ENCODE measurements at regions not wholly inside any gene's neighbourhood (a gene's known extent, or its start where the extent isn't known, plus 50 kb on each side); places are given as distances from the start of the nearest gene placed in this dataset.
A peak's percentile ranks its signal among the peaks of the same experiment; 100 is the strongest.
"Not testable (repeated sequence)": the region's sequence is repeated elsewhere in the genome, so short reads cannot be mapped to it uniquely, and the experiment has no call there.

DNA sequence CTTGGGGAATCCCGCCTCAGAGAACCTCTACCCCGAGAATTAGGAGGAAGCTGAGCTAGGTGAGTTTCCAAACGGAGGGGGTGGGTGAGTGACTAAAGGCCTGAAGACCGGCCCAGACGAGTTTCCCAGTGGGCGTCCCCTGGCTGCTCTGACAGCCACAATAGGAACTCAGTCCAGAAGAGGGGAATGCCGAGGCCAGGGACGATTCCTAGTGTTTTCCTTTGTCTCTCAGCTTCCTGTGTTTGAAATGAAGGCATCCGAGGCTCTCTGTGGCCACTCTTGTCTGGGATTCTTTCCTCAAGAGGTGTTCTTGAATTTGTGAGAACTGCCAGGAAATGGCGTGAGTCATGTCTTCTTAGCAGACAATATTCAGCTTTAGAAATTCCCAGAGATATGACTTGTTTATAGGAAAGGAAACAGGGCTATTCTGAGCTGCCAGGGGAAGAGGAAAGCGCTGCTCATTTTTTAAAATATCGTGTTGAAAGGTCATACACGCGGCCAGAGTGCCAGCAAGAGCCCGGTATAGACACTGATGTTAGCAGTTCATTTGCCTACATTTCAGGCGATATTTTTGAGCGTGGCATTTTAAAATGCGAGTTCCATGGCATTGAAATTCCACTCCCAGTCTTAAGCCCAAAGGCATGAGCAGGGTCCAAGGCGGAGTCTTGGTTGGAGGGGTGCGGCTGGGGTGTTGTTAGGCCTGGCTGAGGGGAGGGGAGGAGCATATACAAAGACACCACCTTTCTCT lies 169.1 kb upstream of the KLF7 start:
- TF ChIP-seq, protein P1, sequence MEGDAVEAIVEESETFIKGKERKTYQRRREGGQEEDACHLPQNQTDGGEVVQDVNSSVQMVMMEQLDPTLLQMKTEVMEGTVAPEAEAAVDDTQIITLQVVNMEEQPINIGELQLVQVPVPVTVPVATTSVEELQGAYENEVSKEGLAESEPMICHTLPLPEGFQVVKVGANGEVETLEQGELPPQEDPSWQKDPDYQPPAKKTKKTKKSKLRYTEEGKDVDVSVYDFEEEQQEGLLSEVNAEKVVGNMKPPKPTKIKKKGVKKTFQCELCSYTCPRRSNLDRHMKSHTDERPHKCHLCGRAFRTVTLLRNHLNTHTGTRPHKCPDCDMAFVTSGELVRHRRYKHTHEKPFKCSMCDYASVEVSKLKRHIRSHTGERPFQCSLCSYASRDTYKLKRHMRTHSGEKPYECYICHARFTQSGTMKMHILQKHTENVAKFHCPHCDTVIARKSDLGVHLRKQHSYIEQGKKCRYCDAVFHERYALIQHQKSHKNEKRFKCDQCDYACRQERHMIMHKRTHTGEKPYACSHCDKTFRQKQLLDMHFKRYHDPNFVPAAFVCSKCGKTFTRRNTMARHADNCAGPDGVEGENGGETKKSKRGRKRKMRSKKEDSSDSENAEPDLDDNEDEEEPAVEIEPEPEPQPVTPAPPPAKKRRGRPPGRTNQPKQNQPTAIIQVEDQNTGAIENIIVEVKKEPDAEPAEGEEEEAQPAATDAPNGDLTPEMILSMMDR (IDR thresholded peaks at IDR 0.05; ENCODE audit: extremely low read depth, insufficient read depth, missing control alignments), result no peak
- DNase-seq (ENCODE audit: low spot score), result no peak
- in situ Hi-C loops (cut with MboI; ENCODE audit: low pct_unique_long_range_greater_than_20kb, low sequenced_read_pairs, unreplicated experiment), result no loop called here

DNA sequence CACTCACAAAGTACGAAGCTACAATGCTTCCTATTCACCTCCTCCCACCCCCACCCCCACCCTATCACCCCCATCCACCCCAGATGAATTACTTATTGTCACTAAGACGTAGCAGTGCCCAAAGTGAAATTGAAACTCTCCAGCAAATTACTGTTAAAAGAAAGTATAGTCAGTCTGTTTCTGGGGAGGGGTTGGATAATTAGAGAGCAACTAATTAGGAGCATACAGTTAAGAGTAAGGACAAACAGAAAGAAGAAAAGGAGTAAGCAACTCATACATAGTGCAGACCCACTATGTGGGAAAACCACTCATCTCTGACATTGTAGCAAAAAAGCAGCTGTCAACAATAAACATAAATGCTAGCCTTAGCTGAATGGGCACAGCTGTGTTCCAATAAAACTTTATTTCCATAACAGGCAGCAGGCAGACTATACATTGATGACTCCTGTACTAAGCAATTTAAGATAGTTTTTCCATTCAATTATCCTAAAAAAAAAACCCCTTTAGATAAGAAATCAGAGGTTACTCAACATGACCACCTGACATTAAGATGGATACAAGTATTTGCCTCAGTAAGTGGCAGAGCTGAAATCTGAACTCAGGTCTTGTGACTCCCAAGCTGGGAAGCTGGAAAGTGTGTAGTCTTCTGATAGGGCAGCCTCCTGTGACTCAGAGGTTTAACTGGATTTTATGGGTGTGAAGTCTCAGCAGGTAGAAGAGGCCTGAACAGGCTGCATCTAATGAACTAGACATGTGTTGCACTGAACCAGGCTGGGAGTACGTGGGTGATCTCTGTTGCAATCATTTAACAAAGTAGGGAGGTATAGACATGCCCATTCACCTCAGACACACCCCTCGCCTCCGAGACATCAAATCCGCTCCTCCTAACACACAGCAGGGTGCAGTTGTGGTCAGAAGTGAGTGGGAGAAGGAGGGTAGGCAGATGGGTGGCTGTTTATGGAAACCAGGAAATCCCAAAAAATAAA lies 171.8 kb upstream of the KLF7 start:
- TF ChIP-seq, protein P1 (IDR thresholded peaks at IDR 0.05; ENCODE audit: extremely low read depth, insufficient read depth, missing control alignments), result no peak
- in situ Hi-C loops (cut with MboI; ENCODE audit: low pct_unique_long_range_greater_than_20kb, low sequenced_read_pairs, unreplicated experiment), result no loop called here
- no peak for DNase-seq (ENCODE audit: low spot score)

DNA sequence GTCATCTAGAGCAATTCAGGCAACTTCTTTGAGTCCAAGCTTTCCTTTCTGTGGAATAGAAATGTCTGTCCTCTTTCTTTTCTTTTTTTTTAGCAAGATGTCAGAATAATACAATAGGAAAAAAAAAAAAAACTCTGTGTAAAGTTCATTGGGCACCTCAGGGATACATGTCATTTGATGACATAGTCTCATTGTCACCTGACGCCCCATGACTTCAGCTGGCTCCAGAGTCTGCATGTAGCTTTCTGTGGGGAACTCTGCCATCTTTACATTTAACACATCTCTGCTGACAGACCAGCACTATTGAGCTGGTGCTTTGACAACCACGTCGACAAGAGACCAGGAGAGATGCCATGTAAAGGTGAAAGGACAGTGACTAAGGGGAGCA lies 172.5 kb upstream of the KLF7 start:
- TF ChIP-seq, protein P1 (IDR thresholded peaks at IDR 0.05; ENCODE audit: extremely low read depth, insufficient read depth, missing control alignments), result no peak
- DNase-seq (ENCODE audit: low spot score), result no peak
- in situ Hi-C loops (cut with MboI; ENCODE audit: low pct_unique_long_range_greater_than_20kb, low sequenced_read_pairs, unreplicated experiment), result no loop called here

DNA sequence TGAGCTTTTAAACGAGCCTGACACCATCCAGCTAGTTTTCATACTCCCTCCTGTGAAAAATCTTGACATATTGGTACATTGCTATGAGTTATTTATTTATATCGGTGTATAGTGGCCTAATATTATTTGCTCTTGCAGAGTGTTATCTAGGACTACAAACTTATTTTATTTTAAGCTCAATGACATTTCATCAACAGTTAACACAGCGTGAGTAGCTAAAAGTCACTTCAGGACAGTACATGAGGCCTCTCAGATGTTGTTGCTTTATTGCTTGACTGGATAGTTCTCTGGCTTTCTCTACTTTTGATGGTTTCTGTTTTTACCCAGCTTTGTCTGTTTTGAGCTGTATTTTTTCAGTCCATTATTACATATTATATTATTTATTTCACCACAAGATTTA lies 172.9 kb upstream of the KLF7 start:
- no peak for DNase-seq (ENCODE audit: low spot score)
- in situ Hi-C loops (cut with MboI; ENCODE audit: low pct_unique_long_range_greater_than_20kb, low sequenced_read_pairs, unreplicated experiment), result no loop called here
- TF ChIP-seq, protein P1 (IDR thresholded peaks at IDR 0.05; ENCODE audit: extremely low read depth, insufficient read depth, missing control alignments), result no peak

DNA sequence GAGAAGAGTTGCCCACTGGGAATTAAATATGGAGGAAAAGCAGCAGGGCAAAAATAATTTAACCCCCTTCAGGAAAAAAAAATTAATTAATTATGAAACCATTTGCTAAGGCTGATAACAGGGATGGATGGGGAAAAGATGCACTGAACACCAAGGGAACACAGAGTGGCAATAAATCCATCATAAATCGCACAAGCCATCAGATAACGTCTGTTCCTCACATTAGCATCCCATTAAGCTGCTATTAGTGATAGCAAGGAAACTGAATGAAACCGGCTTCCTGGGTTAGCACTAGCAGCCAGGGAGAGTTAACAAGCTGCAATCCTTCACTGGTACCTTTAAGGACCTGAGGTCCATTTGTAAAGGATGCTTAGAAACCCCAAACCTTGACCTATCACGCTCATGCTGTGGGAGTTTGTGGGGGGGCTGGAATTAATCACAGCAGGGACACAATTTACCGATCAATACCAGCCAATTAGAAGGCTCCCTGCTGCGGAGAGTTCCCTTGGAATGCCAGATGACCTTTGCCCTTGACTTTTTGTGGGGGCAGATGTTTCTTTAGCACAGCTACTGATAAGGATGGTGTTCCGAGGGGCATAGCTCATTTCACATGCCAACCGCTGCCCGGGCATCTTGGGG lies 175.5 kb upstream of the KLF7 start:
- TF ChIP-seq, protein P1 (IDR thresholded peaks at IDR 0.05; ENCODE audit: extremely low read depth, insufficient read depth, missing control alignments), result no peak
- in situ Hi-C loops (cut with MboI; ENCODE audit: low pct_unique_long_range_greater_than_20kb, low sequenced_read_pairs, unreplicated experiment), result no loop called here
- no peak for DNase-seq (ENCODE audit: low spot score)

DNA sequence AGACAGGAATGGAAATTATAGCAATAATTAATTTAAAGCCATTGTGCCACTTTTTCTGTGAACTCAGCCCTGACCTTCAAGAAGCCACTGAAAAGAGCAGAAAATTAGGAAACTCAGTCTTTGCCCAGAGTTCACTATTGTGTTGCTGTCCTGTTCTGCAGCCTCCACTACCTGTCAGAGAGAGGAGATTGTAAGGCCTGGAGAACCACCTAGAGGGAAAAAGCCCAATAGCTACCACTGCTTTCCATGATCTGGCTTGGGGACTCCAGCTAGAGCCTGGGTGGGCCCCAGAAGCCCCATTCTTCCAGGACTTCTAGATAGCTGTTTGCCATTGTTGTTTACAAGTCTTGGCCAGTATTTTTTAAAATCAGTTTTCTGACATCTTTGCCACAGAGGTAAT lies 176.1 kb upstream of the KLF7 start:
- in situ Hi-C loops (cut with MboI; ENCODE audit: low pct_unique_long_range_greater_than_20kb, low sequenced_read_pairs, unreplicated experiment), result no loop called here
- TF ChIP-seq, protein P1 (IDR thresholded peaks at IDR 0.05; ENCODE audit: extremely low read depth, insufficient read depth, missing control alignments), result peak; percentile 22
- no peak for DNase-seq (ENCODE audit: low spot score)

DNA sequence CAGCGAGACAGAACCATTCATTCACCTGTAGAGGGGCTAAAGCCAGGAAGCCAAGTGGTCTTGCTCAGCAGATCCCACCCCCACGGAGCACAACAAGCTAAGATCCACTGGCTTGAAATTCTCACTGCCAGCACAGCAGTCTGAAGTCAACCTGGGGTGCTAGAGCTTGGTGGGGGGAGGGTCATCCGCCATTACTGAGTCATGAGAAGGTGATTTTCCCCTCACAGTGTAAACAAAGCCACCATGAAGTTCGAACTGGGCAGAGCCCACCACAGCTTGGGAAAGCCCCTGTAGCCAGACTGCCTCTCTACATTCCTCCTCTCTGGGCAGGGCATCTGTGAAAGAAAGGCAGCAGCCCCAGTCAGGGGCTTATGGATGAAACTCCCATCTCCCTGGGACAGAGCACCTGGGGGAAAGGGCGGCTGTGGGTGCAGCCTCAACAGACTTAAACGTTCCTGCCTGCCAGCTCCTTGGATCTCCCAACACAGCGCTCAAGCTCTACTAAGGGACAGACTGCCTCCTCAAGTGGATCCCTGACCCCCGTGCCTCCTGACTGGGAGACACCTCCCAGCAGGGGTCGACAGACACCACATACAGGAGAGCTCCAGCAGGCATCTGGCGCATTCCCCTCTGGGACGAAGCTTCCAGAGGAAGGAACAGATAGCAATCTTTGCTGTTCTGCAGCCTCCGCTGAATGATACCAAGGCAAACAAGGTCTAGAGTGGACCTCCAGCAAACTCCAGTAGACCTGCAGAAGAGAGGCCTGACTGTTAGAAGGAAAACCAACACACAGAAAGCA lies 179.0 kb upstream of the KLF7 start:
- DNase-seq (ENCODE audit: low spot score); in situ Hi-C loops (cut with MboI; ENCODE audit: low pct_unique_long_range_greater_than_20kb, low sequenced_read_pairs, unreplicated experiment): not testable (repeated sequence)
